Esophagus muscularis mucosa (tissue), 3 donors: ENCODE measurements at regions not wholly inside any gene's neighbourhood (a gene's known extent, or its start where the extent isn't known, plus 50 kb on each side); places are given as distances from the start of the nearest gene placed in this dataset.

ENCODE experiments used
- CTCF ChIP-seq, 3 experiments: fragments of 200-600 bp in 2 of 3; fragments of 450-650 bp in 1 of 3; sonication (generic) in 2 of 3; IDR thresholded peaks; one replicate each; pipeline ENCODE4 v1.5.1; 2017 to 2019; ENCODE audit warnings: antibody characterized with exemption in 3 of 3, mild to moderate bottlenecking in 2 of 3, moderate library complexity in 1 of 3
- POLR2A ChIP-seq: fragments of 450-650 bp; IDR thresholded peaks from one replicate; pipeline ENCODE4 v1.6.1; 2017; ENCODE audit warnings: antibody characterized with exemption, moderate library complexity, mild to moderate bottlenecking, low read depth

DNA sequence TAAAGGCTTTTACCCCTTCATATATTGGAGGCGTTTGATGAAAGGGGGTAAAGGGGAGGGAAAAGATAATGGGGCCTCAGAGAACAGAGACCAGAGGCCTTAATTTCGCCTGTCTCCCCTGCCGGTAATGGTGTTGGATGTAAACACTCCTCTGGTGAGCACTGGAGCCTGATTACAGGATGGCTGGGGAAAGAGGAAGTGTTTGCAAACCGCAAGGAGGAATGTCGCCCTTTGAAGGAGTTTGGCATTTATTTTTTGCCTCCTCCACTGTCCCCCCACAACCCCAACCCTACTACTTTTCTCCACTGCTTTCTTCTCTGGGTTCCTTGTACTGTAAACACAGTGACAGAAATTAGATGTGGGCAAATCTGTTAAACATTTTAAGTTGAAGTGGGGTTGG is 211.9 kb upstream of the TBX3 start:
- TF ChIP-seq CTCF (IDR thresholded peaks at IDR 0.05) = no peak
- TF ChIP-seq POLR2A = no peak
